Prostate gland (tissue), 2 donors: ENCODE measurements at regions not wholly inside any gene's neighbourhood (a gene's known extent, or its start where the extent isn't known, plus 50 kb on each side); places are given as distances from the start of the nearest gene placed in this dataset.
A peak's percentile ranks its signal among the peaks of the same experiment; 100 is the strongest.

Source experiments
- DNase-seq: peaks from one replicate; pipeline ENCODE4 v3.0.0-alpha.2; 2019; ENCODE audit warnings: low spot score
- H3K27ac ChIP-seq, 2 donors: fragments of 200-600 bp; sonication (generic); 2 replicates each; pipeline ENCODE4 v1.5.1; 2017 to 2019
- H3K27me3 ChIP-seq: fragments of 200-600 bp; sonication (generic); replicated peaks from 2 replicates; pipeline ENCODE4 v1.5.1; 2019; ENCODE audit not compliant: insufficient read depth
- H3K36me3 ChIP-seq, 2 donors: fragments of 200-600 bp; sonication (generic); 1 replicate in 1 of 2; 2 replicates in 1 of 2; pipeline versions ENCODE4 v1.5.1 to v1.8.1; 2017 to 2019
- H3K4me1 ChIP-seq: fragments of 200-600 bp; sonication (generic); replicated peaks from 2 replicates; pipeline ENCODE4 v1.5.1; 2019
- H3K4me3 ChIP-seq, 2 donors: fragments of 200-600 bp; sonication (generic); 2 replicates each; pipeline ENCODE4 v1.5.1; 2017 to 2019
- H3K9me3 ChIP-seq: fragments of 200-600 bp; sonication (generic); 2 replicates; pipeline ENCODE4 v1.5.1; 2017
- POLR2A ChIP-seq: fragments of 450-650 bp; IDR thresholded peaks from one replicate; pipeline ENCODE4 v1.6.1; 2016; ENCODE audit warnings: antibody characterized with exemption, mild to moderate bottlenecking
- POLR2AphosphoS5 ChIP-seq: sonication (generic); formaldehyde crosslinking; IDR thresholded peaks from one replicate; pipeline ENCODE4 v1.6.1; 2017; ENCODE audit warnings: antibody characterized with exemption
- WGBS: methylation state at CpG from one replicate; pipeline ENCODE4 v1.1.5; 2018; 5-methylcytosine and 5-hydroxymethylcytosine counted together
- intact Hi-C: fragments of 100-400 bp; cut with DNase I; formaldehyde crosslinking; loops from one replicate; pipeline ENCODE4 v1.14.2; 2022
- TF ChIP-seq, protein P1 (sequence below), 4 experiments: fragments of 200-600 bp in 2 of 4; fragments of 450-650 bp in 2 of 4; sonication (generic) in 2 of 4; IDR thresholded peaks; 1 replicate in 3 of 4; 2 replicates in 1 of 4; pipeline ENCODE4 v1.5.1; 2016 to 2019; ENCODE audit warnings: antibody characterized with exemption in 4 of 4, mild to moderate bottlenecking in 2 of 4, moderate library complexity in 2 of 4

DNA sequence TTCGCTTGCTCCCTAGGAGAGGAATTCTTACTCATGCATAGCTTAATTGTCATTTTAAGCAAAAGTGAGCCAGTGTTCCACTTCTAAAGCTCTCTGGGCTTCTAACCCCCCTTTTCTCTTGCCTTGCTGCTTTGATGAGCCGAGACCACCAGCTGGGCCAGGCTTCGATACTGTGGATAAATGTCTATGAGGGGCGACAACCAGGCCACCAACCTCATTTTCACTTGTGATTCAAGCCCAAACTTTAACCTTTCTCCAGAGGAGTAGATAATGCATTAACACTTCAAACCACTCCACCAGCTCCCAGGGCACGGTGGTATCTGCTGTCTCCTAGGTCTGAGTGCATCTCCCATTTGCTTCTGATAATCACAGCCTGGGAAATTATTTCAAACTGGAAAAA is 205.6 kb downstream of the PSAT1 start:
- WGBS = 70% methylated on average over 5 of the region's 5 CpGs
- intact Hi-C loops = no loop called here
- TF ChIP-seq, protein P1, sequence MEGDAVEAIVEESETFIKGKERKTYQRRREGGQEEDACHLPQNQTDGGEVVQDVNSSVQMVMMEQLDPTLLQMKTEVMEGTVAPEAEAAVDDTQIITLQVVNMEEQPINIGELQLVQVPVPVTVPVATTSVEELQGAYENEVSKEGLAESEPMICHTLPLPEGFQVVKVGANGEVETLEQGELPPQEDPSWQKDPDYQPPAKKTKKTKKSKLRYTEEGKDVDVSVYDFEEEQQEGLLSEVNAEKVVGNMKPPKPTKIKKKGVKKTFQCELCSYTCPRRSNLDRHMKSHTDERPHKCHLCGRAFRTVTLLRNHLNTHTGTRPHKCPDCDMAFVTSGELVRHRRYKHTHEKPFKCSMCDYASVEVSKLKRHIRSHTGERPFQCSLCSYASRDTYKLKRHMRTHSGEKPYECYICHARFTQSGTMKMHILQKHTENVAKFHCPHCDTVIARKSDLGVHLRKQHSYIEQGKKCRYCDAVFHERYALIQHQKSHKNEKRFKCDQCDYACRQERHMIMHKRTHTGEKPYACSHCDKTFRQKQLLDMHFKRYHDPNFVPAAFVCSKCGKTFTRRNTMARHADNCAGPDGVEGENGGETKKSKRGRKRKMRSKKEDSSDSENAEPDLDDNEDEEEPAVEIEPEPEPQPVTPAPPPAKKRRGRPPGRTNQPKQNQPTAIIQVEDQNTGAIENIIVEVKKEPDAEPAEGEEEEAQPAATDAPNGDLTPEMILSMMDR (IDR thresholded peaks at IDR 0.05) = no peak
- no peak for TF ChIP-seq POLR2AphosphoS5
- TF ChIP-seq POLR2A = no peak

DNA sequence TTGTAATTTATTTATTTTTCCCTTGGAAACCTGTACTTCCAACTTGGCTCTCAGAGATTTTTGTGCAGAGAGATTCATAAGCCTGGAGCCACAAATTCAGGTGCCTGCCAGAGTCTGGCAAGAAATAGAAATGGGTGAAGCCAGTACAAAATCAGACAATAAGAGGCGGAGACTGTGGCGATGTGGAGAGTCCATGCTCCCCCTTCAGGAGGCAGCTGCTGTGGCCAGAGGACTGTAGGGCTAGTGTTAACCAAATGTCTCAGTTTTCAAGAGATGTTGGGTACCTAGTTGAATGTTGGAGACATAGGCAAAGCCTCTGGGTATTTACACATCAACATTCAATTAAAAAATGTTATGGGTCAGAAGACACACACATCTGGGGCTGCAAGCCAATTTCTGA is 208.6 kb downstream of the PSAT1 start:
- Histone ChIP-seq H3K27ac (no peak overlapping the region), H3K27me3 (no peaks in the 10 kb centered on the region), H3K4me1 (no peaks in the 10 kb centered on the region), H3K9me3 (no peaks in the 10 kb centered on the region), H3K36me3 (no peaks in the 10 kb centered on the region), H3K4me3 (no peak overlapping the region)
- 88% methylated on average over 2 of the region's 2 CpGs for WGBS
- no peak for DNase-seq
- TF ChIP-seq POLR2A (no peak), POLR2AphosphoS5 (no peak)
- TF ChIP-seq, protein P1 (IDR thresholded peaks at IDR 0.05) = no peak
- intact Hi-C loops = no loop called here

More for the DNA sequence above, 205.6 kb downstream of the PSAT1 start:
- Histone ChIP-seq H3K27me3 (no peaks in the 10 kb centered on the region), H3K36me3 (no peaks in the 10 kb centered on the region), H3K9me3 (no peaks in the 10 kb centered on the region), H3K4me3 (no peak overlapping the region), H3K4me1 (no peaks in the 10 kb centered on the region), H3K27ac (no peak overlapping the region)
- no peak for DNase-seq

DNA sequence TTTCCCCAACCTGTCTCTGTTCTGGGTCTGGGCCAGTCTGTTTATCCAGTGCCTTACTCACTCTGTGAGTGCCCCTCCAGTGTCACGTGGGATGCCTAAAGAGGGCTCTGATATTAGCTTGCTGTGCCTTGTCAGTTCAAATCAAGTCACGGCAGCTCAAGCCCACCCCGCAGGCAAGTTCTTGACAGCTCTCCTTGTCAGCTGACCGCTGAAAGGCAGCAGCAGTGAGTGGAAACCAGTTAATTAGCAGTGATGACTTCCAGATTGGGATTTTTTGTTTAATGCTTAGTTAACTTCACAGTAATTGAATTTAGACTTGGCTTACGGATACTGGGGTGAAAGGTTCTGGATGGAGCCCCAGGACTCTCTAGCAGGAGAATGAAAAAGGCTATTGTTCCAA is 210.1 kb downstream of the PSAT1 start:
- Histone ChIP-seq H3K4me1 (no peaks in the 10 kb centered on the region), H3K27me3 (no peaks in the 10 kb centered on the region), H3K4me3 (no peak overlapping the region), H3K36me3 (no peaks in the 10 kb centered on the region), H3K27ac (no peak overlapping the region), H3K9me3 (no peaks in the 10 kb centered on the region)
- no peak for TF ChIP-seq POLR2A
- TF ChIP-seq, protein P1 (IDR thresholded peaks at IDR 0.05) = no peak
- no peak for TF ChIP-seq POLR2AphosphoS5
- WGBS = 54% methylated on average over 5 of the region's 5 CpGs
- intact Hi-C loops = no loop called here
- DNase-seq = no peak

DNA sequence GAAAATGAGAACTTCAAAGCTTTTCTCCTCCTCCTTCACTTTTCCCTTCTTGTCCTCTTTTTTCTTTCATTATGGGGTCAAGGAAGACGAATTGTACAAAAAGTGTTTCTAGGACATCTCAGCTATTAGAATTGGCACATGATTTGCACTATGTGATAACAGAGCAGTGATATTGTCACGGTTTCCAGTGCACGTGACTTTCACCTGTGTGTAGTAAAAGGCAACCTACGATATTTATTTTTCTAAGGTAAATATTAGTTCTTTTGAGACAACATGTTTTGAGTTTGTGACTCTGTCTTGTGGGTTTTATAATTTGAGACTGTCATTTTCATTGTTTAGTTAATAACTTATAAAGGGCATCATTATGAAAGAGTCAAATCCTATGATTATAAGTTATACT is 213.1 kb downstream of the PSAT1 start:
- Histone ChIP-seq H3K4me1 (no peaks in the 10 kb centered on the region), H3K36me3 (no peaks in the 10 kb centered on the region), H3K27me3 (no peaks in the 10 kb centered on the region), H3K9me3 (no peaks in the 10 kb centered on the region), H3K27ac (no peak overlapping the region), H3K4me3 (no peak overlapping the region)
- TF ChIP-seq POLR2AphosphoS5 = peak; percentile 85
- TF ChIP-seq, protein P1 (IDR thresholded peaks at IDR 0.05) = no peak
- peak; percentile 39 for DNase-seq
- intact Hi-C loops = no loop called here
- 49% methylated on average over 4 of the region's 4 CpGs for WGBS

DNA sequence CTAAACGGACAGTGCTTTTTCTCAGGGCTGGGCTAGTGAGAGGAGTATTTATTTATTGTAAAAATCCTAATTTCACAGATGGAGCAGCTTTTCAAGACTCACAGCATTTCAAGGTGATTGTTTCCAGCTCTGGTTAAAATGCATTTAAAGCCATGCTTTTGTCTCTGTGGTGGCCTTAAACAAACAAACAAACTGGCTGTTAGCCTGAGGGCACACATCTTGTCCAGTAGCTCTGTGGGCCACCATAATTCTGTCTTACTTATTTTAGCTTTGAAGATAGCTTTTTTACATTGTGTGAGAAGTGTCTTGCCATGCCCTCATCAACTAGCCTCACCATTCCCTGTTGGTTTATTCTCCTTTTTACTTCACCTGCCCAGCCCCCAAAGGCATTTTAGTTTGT is 218.2 kb downstream of the PSAT1 start:
- WGBS = 44% methylated on average over 1 of the region's 1 CpG
- Histone ChIP-seq H3K27me3 (no peaks in the 10 kb centered on the region), H3K9me3 (no peaks in the 10 kb centered on the region), H3K4me3 (no peak overlapping the region), H3K4me1 (no peaks in the 10 kb centered on the region), H3K27ac (no peak overlapping the region), H3K36me3 (no peaks in the 10 kb centered on the region)
- TF ChIP-seq POLR2A (no peak), POLR2AphosphoS5 (no peak)
- TF ChIP-seq, protein P1 (IDR thresholded peaks at IDR 0.05) = no peak
- DNase-seq = no peak
- intact Hi-C loops = no loop called here
